Stomach (tissue), 4 donors: ENCODE measurements at regions not wholly inside any gene's neighbourhood (a gene's known extent, or its start where the extent isn't known, plus 50 kb on each side); places are given as distances from the start of the nearest gene placed in this dataset.

Experiments
- POLR2A ChIP-seq, 4 donors: fragments of 450-650 bp; IDR thresholded peaks; one replicate each; pipeline ENCODE4 v1.6.1; 2016; ENCODE audit warnings: antibody characterized with exemption in 4 of 4, control low read depth in 2 of 4, mild to moderate bottlenecking in 1 of 4, moderate library complexity in 1 of 4
- TF ChIP-seq, protein P1 (sequence below), 7 experiments: fragments of 450-650 bp in 4 of 7; fragments of 200-600 bp in 3 of 7; sonication (generic) in 3 of 7; IDR thresholded peaks; one replicate each; pipeline ENCODE4 v1.5.1; 2016 to 2019; ENCODE audit warnings: antibody characterized with exemption in 7 of 7, control low read depth in 2 of 7, mild to moderate bottlenecking in 1 of 7

DNA sequence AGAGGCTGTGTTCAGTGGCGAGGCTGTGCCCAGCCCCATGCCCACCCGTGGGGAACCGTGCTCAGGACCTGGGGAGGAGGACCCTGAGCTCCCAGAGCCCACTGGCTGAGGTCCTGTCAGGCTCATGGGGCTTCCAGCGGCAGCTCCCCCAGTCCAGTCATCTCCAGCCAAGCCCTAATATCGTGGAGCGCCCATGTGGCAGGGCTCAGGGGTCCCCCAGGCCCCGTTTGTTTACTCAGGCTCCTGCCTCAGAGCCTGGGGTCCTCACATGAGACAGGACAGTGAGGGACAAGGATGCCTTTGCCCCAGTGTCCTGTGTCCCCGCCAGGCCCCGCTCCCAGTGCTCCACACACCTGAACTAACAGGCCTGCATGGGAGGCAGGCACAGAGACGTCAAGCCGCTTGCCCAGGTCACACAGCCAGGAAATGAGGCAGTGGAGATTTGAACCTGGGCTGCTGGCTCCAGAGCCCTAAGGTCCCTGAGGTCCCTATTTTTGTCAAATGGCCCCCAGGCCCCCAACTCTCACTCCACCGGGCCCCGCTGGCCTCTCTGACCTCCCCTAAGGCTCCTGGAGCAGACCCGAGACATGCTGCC is 100.7 kb upstream of the ACTRT2 start:
- TF ChIP-seq, protein P1, sequence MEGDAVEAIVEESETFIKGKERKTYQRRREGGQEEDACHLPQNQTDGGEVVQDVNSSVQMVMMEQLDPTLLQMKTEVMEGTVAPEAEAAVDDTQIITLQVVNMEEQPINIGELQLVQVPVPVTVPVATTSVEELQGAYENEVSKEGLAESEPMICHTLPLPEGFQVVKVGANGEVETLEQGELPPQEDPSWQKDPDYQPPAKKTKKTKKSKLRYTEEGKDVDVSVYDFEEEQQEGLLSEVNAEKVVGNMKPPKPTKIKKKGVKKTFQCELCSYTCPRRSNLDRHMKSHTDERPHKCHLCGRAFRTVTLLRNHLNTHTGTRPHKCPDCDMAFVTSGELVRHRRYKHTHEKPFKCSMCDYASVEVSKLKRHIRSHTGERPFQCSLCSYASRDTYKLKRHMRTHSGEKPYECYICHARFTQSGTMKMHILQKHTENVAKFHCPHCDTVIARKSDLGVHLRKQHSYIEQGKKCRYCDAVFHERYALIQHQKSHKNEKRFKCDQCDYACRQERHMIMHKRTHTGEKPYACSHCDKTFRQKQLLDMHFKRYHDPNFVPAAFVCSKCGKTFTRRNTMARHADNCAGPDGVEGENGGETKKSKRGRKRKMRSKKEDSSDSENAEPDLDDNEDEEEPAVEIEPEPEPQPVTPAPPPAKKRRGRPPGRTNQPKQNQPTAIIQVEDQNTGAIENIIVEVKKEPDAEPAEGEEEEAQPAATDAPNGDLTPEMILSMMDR (IDR thresholded peaks at IDR 0.05) = no peak
- TF ChIP-seq POLR2A (IDR thresholded peaks at IDR 0.05) = no peak
